GM23338 (cell line): ENCODE measurements at regions not wholly inside any gene's neighbourhood (a gene's known extent, or its start where the extent isn't known, plus 50 kb on each side); places are given as distances from the start of the nearest gene placed in this dataset.
"Not testable (repeated sequence)": the region's sequence is repeated elsewhere in the genome, so short reads cannot be mapped to it uniquely, and the experiment has no call there.

Experiments
- ATAC-seq: fragments of 200-7000 bp; cut with Tn5 transposase; 3 replicates; pipeline ENCODE4 v1.9.1; 2020
- DNase-seq: peaks from one replicate; pipeline ENCODE4 v3.0.0-alpha.2; 2015; ENCODE audit warnings: low spot score
- H2AFZ ChIP-seq: fragments of 200-600 bp; sonication (generic); 2 replicates; pipeline ENCODE4 v1.8.0; 2016; ENCODE audit warnings: antibody characterized with exemption, mild to moderate bottlenecking, moderate library complexity
- H3F3A ChIP-seq: fragments of 200-600 bp; sonication (generic); replicated peaks from 2 replicates; pipeline ENCODE4 v1.8.0; 2017; ENCODE audit warnings: antibody characterized with exemption, mixed run types, low read depth
- H3K27ac ChIP-seq: fragments of 200-600 bp; sonication (generic); 2 replicates; pipeline ENCODE4 v1.6.1; 2016; ENCODE audit warnings: low read depth
- H3K27me3 ChIP-seq: fragments of 200-600 bp; sonication (generic); 2 replicates; pipeline ENCODE4 v1.8.0; 2016; ENCODE audit warnings: mild to moderate bottlenecking, mixed run types, moderate library complexity; ENCODE audit not compliant: insufficient read depth
- H3K36me3 ChIP-seq: fragments of 200-600 bp; sonication (generic); 2 replicates; pipeline ENCODE4 v1.8.0; 2016; ENCODE audit warnings: mild to moderate bottlenecking; ENCODE audit not compliant: insufficient read depth
- H3K4me1 ChIP-seq: fragments of 200-600 bp; sonication (generic); 2 replicates; pipeline ENCODE4 v1.8.0; 2016; ENCODE audit warnings: mild to moderate bottlenecking, moderate library complexity; ENCODE audit not compliant: insufficient read depth
- H3K4me2 ChIP-seq: fragments of 200-600 bp; sonication (generic); 2 replicates; pipeline ENCODE4 v1.7.1; 2017; ENCODE audit warnings: mixed run types
- H3K4me3 ChIP-seq: fragments of 200-600 bp; sonication (generic); 2 replicates; pipeline ENCODE4 v1.6.1; 2016; ENCODE audit warnings: mixed run types
- H3K79me2 ChIP-seq: fragments of 200-600 bp; sonication (generic); replicated peaks from 2 replicates; pipeline ENCODE4 v1.8.0; 2017; ENCODE audit warnings: mild to moderate bottlenecking; ENCODE audit not compliant: insufficient read depth
- H3K9me2 ChIP-seq: fragments of 200-600 bp; sonication (generic); 2 replicates; pipeline ENCODE4 v1.8.0; 2017; ENCODE audit not compliant: insufficient read depth
- H4K20me1 ChIP-seq: fragments of 200-600 bp; sonication (generic); replicated peaks from 2 replicates; pipeline ENCODE4 v1.8.0; 2017; ENCODE audit warnings: mild to moderate bottlenecking; ENCODE audit not compliant: insufficient read depth
- H3K27ac Mint-ChIP-seq: 2 replicates; pipeline ENCODE4 v1.8.0; 2020; ENCODE audit warnings: inconsistent platforms, mild to moderate bottlenecking, moderate library complexity, mixed read lengths
- H3K27me3 Mint-ChIP-seq: 3 replicates; pipeline ENCODE4 v1.8.0; 2022; ENCODE audit warnings: low read depth, mild to moderate bottlenecking, moderate library complexity, mixed read lengths, inconsistent platforms; ENCODE audit not compliant: insufficient read depth, poor library complexity
- H3K36me3 Mint-ChIP-seq: 3 replicates; pipeline ENCODE4 v1.8.0; 2021; ENCODE audit warnings: low read depth, mild to moderate bottlenecking, inconsistent platforms, moderate library complexity, mixed read lengths
- H3K4me1 Mint-ChIP-seq: 3 replicates; pipeline ENCODE4 v1.8.0; 2020; ENCODE audit warnings: mild to moderate bottlenecking, inconsistent platforms, mixed read lengths
- H3K4me3 Mint-ChIP-seq: 3 replicates; pipeline ENCODE4 v1.8.0; 2021; ENCODE audit warnings: moderate library complexity, mild to moderate bottlenecking, inconsistent platforms, mixed read lengths
- H3K9me3 Mint-ChIP-seq: 3 replicates; pipeline ENCODE4 v1.8.0; 2020; ENCODE audit warnings: moderate library complexity, mild to moderate bottlenecking, inconsistent platforms, mixed read lengths
- CREB1 ChIP-seq: fragments of 250-450 bp; sonication (Bioruptor Pico); IDR thresholded peaks from 2 replicates; pipeline ENCODE4 v1.5.0; 2020; ENCODE audit warnings: low read depth, mild to moderate bottlenecking, moderate library complexity
- EZH2 ChIP-seq: fragments of 200-600 bp; sonication (generic); IDR thresholded peaks from one replicate; pipeline ENCODE4 v1.8.0; 2017; ENCODE audit warnings: antibody characterized with exemption, mild to moderate bottlenecking, low read depth; ENCODE audit not compliant: unreplicated experiment
- EZH2phosphoT487 ChIP-seq: fragments of 200-600 bp; sonication (generic); IDR thresholded peaks from one replicate; pipeline ENCODE4 v1.8.1; 2018; ENCODE audit warnings: antibody characterized with exemption; ENCODE audit not compliant: unreplicated experiment
- JUNB ChIP-seq: IDR thresholded peaks from one replicate; pipeline ENCODE4 v1.6.1; 2016; ENCODE audit warnings: antibody characterized with exemption; ENCODE audit not compliant: unreplicated experiment
- NANOG ChIP-seq: IDR thresholded peaks from 2 replicates; pipeline ENCODE4 v1.6.1; 2016; ENCODE audit warnings: antibody characterized with exemption, borderline replicate concordance
- POLR2AphosphoS5 ChIP-seq: IDR thresholded peaks from 2 replicates; pipeline ENCODE4 v1.6.1; 2016; ENCODE audit warnings: antibody characterized with exemption, low read depth
- ZNF114 ChIP-seq: fragments of 250-450 bp; sonication (Bioruptor Pico); IDR thresholded peaks from 2 replicates; pipeline ENCODE4 v1.5.0; 2020; ENCODE audit warnings: mild to moderate bottlenecking, moderate library complexity
- ZNF331 ChIP-seq: fragments of 250-450 bp; sonication (Bioruptor Pico); IDR thresholded peaks from 2 replicates; pipeline ENCODE4 v1.5.0; 2020; ENCODE audit warnings: low read depth, mild to moderate bottlenecking, moderate library complexity
- TF ChIP-seq, protein P1 (sequence below), 2 experiments: fragments of 200-600 bp in 1 of 2; sonication (generic) in 1 of 2; conservative IDR thresholded peaks; 2 replicates each; pipeline versions ENCODE4 v1.5.1 to v1.6.1; 2016 to 2017; ENCODE audit warnings: antibody characterized with exemption in 2 of 2, low read depth in 2 of 2, mild to moderate bottlenecking in 2 of 2, moderate library complexity in 1 of 2
- TF ChIP-seq, protein P2 (sequence below): fragments of 250-450 bp; sonication (Bioruptor Pico); IDR thresholded peaks from 2 replicates; pipeline ENCODE4 v1.5.0; 2020; ENCODE audit warnings: mild to moderate bottlenecking, moderate library complexity
- TF ChIP-seq, protein P3 (sequence below): IDR thresholded peaks from one replicate; pipeline ENCODE4 v1.6.1; 2018; ENCODE audit warnings: antibody characterized with exemption; ENCODE audit not compliant: unreplicated experiment

DNA sequence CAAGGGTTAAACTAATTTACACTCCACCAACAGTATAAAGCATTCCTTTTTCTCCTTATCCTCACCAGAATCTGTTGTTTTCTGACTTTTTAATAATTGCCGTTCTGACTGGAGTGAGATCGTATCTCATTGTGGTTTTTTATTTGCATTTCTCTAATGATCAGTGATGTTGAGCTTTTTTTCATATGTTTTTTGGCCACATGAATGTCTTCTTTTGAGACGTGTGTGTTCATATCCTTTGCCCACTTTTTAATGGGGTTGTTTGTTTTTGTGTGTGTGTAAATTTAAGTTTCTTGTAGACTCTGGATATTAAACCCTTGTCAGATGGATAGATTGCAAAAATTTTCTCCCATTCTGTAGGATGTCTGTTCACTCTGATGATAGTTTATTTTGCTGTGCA lies 345.7 kb upstream of the ZNF608 start:
- H3K4me1 Mint-ChIP-seq, H3K27ac Mint-ChIP-seq, H3K27me3 Mint-ChIP-seq, H3K4me2 ChIP-seq, H3K79me2 ChIP-seq, DNase-seq, ATAC-seq, H3K27ac ChIP-seq, H3K36me3 ChIP-seq, H3K4me3 ChIP-seq, H2AFZ ChIP-seq, H4K20me1 ChIP-seq, H3F3A ChIP-seq, H3K4me1 ChIP-seq, H3K4me3 Mint-ChIP-seq, H3K27me3 ChIP-seq, H3K9me2 ChIP-seq: not testable (repeated sequence)
- H3K36me3 Mint-ChIP-seq: peaks cover 43% of the 10 kb centered on the region
- H3K9me3 Mint-ChIP-seq: peaks cover 40% of the 10 kb centered on the region

DNA sequence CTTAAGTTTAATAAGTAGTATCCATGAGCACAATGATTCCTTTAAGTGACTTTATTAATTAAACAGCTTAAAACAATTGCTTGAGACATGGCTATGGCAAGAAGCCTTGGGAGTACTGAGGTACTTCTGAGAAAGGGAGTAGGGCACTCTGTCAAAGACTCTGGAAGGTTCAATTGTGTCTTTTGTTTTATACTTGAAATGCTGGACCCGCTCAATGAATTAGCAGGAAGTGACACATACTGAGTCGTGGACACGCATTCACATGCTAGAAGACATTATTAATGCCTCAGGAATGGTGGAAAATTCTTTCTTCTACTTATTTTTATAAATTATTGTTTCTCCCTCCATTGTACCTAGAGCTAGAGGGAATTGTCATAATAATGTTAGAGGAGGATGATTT lies 347.3 kb upstream of the ZNF608 start:
- Histone ChIP-seq H4K20me1 (no peaks in the 10 kb centered on the region), H3K27me3 (no peaks in the 10 kb centered on the region), H3K4me2 (no peak overlapping the region), H3K79me2 (no peaks in the 10 kb centered on the region), H3K9me2 (no peaks in the 10 kb centered on the region), H2AFZ (no peak overlapping the region), H3K4me1 (no peaks in the 10 kb centered on the region), H3K27ac (no peak overlapping the region), H3F3A (no peaks in the 10 kb centered on the region), H3K4me3 (no peak overlapping the region), H3K36me3 (no peaks in the 10 kb centered on the region)
- peaks cover 32% of the 10 kb centered on the region for H3K9me3 Mint-ChIP-seq
- H3K4me3 Mint-ChIP-seq: no peak overlapping the region
- H3K4me1 Mint-ChIP-seq: no peaks in the 10 kb centered on the region; the same call in 2 of the 3 replicates
- no peak for ATAC-seq
- H3K36me3 Mint-ChIP-seq: peaks cover 36% of the 10 kb centered on the region
- H3K27ac Mint-ChIP-seq: no peak overlapping the region
- DNase-seq: no peak
- H3K27me3 Mint-ChIP-seq: no peaks in the 10 kb centered on the region
- TF ChIP-seq, protein P1, sequence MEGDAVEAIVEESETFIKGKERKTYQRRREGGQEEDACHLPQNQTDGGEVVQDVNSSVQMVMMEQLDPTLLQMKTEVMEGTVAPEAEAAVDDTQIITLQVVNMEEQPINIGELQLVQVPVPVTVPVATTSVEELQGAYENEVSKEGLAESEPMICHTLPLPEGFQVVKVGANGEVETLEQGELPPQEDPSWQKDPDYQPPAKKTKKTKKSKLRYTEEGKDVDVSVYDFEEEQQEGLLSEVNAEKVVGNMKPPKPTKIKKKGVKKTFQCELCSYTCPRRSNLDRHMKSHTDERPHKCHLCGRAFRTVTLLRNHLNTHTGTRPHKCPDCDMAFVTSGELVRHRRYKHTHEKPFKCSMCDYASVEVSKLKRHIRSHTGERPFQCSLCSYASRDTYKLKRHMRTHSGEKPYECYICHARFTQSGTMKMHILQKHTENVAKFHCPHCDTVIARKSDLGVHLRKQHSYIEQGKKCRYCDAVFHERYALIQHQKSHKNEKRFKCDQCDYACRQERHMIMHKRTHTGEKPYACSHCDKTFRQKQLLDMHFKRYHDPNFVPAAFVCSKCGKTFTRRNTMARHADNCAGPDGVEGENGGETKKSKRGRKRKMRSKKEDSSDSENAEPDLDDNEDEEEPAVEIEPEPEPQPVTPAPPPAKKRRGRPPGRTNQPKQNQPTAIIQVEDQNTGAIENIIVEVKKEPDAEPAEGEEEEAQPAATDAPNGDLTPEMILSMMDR (conservative IDR thresholded peaks at IDR 0.05; ENCODE audit: low read depth in 2 of 2): no peak
- TF ChIP-seq NANOG (no peak), ZNF331 (CRISPR knock-in tag) (no peak), CREB1 (CRISPR knock-in tag) (no peak), JUNB (no peak), EZH2 (no peak), EZH2phosphoT487 (no peak), POLR2AphosphoS5 (no peak), ZNF114 (CRISPR knock-in tag) (no peak)
- TF ChIP-seq, protein P2, sequence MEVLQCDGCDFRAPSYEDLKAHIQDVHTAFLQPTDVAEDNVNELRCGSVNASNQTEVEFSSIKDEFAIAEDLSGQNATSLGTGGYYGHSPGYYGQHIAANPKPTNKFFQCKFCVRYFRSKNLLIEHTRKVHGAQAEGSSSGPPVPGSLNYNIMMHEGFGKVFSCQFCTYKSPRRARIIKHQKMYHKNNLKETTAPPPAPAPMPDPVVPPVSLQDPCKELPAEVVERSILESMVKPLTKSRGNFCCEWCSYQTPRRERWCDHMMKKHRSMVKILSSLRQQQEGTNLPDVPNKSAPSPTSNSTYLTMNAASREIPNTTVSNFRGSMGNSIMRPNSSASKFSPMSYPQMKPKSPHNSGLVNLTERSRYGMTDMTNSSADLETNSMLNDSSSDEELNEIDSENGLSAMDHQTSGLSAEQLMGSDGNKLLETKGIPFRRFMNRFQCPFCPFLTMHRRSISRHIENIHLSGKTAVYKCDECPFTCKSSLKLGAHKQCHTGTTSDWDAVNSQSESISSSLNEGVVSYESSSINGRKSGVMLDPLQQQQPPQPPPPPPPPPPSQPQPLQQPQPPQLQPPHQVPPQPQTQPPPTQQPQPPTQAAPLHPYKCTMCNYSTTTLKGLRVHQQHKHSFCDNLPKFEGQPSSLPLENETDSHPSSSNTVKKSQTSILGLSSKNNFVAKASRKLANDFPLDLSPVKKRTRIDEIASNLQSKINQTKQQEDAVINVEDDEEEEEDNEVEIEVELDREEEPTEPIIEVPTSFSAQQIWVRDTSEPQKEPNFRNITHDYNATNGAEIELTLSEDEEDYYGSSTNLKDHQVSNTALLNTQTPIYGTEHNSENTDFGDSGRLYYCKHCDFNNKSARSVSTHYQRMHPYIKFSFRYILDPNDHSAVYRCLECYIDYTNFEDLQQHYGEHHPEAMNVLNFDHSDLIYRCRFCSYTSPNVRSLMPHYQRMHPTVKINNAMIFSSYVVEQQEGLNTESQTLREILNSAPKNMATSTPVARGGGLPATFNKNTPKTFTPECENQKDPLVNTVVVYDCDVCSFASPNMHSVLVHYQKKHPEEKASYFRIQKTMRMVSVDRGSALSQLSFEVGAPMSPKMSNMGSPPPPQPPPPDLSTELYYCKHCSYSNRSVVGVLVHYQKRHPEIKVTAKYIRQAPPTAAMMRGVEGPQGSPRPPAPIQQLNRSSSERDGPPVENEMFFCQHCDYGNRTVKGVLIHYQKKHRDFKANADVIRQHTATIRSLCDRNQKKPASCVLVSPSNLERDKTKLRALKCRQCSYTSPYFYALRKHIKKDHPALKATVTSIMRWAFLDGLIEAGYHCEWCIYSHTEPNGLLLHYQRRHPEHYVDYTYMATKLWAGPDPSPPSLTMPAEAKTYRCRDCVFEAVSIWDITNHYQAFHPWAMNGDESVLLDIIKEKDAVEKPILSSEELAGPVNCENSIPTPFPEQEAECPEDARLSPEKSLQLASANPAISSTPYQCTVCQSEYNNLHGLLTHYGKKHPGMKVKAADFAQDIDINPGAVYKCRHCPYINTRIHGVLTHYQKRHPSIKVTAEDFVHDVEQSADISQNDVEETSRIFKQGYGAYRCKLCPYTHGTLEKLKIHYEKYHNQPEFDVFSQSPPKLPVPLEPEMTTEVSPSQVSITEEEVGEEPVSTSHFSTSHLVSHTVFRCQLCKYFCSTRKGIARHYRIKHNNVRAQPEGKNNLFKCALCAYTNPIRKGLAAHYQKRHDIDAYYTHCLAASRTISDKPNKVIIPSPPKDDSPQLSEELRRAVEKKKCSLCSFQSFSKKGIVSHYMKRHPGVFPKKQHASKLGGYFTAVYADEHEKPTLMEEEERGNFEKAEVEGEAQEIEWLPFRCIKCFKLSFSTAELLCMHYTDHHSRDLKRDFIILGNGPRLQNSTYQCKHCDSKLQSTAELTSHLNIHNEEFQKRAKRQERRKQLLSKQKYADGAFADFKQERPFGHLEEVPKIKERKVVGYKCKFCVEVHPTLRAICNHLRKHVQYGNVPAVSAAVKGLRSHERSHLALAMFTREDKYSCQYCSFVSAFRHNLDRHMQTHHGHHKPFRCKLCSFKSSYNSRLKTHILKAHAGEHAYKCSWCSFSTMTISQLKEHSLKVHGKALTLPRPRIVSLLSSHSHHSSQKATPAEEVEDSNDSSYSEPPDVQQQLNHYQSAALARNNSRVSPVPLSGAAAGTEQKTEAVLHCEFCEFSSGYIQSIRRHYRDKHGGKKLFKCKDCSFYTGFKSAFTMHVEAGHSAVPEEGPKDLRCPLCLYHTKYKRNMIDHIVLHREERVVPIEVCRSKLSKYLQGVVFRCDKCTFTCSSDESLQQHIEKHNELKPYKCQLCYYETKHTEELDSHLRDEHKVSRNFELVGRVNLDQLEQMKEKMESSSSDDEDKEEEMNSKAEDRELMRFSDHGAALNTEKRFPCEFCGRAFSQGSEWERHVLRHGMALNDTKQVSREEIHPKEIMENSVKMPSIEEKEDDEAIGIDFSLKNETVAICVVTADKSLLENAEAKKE (CRISPR knock-in tag): no peak
- TF ChIP-seq, protein P3, sequence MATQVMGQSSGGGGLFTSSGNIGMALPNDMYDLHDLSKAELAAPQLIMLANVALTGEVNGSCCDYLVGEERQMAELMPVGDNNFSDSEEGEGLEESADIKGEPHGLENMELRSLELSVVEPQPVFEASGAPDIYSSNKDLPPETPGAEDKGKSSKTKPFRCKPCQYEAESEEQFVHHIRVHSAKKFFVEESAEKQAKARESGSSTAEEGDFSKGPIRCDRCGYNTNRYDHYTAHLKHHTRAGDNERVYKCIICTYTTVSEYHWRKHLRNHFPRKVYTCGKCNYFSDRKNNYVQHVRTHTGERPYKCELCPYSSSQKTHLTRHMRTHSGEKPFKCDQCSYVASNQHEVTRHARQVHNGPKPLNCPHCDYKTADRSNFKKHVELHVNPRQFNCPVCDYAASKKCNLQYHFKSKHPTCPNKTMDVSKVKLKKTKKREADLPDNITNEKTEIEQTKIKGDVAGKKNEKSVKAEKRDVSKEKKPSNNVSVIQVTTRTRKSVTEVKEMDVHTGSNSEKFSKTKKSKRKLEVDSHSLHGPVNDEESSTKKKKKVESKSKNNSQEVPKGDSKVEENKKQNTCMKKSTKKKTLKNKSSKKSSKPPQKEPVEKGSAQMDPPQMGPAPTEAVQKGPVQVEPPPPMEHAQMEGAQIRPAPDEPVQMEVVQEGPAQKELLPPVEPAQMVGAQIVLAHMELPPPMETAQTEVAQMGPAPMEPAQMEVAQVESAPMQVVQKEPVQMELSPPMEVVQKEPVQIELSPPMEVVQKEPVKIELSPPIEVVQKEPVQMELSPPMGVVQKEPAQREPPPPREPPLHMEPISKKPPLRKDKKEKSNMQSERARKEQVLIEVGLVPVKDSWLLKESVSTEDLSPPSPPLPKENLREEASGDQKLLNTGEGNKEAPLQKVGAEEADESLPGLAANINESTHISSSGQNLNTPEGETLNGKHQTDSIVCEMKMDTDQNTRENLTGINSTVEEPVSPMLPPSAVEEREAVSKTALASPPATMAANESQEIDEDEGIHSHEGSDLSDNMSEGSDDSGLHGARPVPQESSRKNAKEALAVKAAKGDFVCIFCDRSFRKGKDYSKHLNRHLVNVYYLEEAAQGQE: no peak
